IMR-90 (cell line): ENCODE measurements at regions not wholly inside any gene's neighbourhood (a gene's known extent, or its start where the extent isn't known, plus 50 kb on each side); places are given as distances from the start of the nearest gene placed in this dataset.

Experiments
- ATAC-seq: fragments of 200-7000 bp; cut with Tn5 transposase; 2 replicates; pipeline ENCODE4 v1.9.1; 2020; ENCODE audit warnings: low read depth, mild to moderate bottlenecking, moderate library complexity
- BruUV-seq: library from RNA; stranded (reverse); fragments of 400-500 nt; replicated peaks from 2 replicates; lab custom pipeline; 2021; lab: Mats Ljungman, UMichigan
- CTCF ChIA-PET: fragments of 300-600 bp; formaldehyde crosslinking; extraction: SDS; loops from one replicate; lab custom pipeline; 2021; ENCODE audit warnings: antibody characterized with exemption; lab: Yijun Ruan, JAX
- POLR2A ChIA-PET: fragments of 300-600 bp; sonication (Branson Sonifier 250); formaldehyde crosslinking; loops from one replicate; lab custom pipeline; 2022; ENCODE audit warnings: antibody characterized with exemption; ENCODE audit not compliant: unreplicated experiment; lab: Charles Lee
- DNase-seq: peaks from one replicate; pipeline ENCODE4 v3.0.0; 2013
- H2AFZ ChIP-seq: replicated peaks from 2 replicates; pipeline ENCODE3; 2013; ENCODE audit warnings: low read length, mild to moderate bottlenecking; ENCODE audit not compliant: poor library complexity
- H2AK5ac ChIP-seq: 2 replicates; pipeline ENCODE4 v1.6.1; 2013; ENCODE audit warnings: low read depth, low read length, inconsistent platforms
- H2AK9ac ChIP-seq: replicated peaks from 2 replicates; pipeline ENCODE3; 2013; ENCODE audit warnings: mild to moderate bottlenecking, low read depth, low read length, moderate library complexity; ENCODE audit not compliant: poor library complexity
- H2BK120ac ChIP-seq: 2 replicates; pipeline ENCODE4 v1.6.1; 2013; ENCODE audit warnings: low read depth, low read length, inconsistent platforms
- H2BK15ac ChIP-seq: 3 replicates; pipeline ENCODE4 v1.6.1; 2013; ENCODE audit warnings: low read depth, low read length, inconsistent platforms
- H2BK20ac ChIP-seq: 2 replicates; pipeline ENCODE4 v1.6.1; 2013; ENCODE audit warnings: low read depth, mild to moderate bottlenecking, inconsistent platforms, low read length, moderate library complexity
- H2BK5ac ChIP-seq: 2 replicates; pipeline ENCODE4 v1.6.1; 2013; ENCODE audit warnings: mild to moderate bottlenecking, low read depth, low read length, inconsistent platforms; ENCODE audit not compliant: poor library complexity, severe bottlenecking
- H3K14ac ChIP-seq: replicated peaks from 2 replicates; pipeline ENCODE4 v1.6.1; 2013; ENCODE audit warnings: low read depth, low read length, inconsistent platforms
- H3K18ac ChIP-seq: 2 replicates; pipeline ENCODE4 v1.6.1; 2013; ENCODE audit warnings: low read depth, low read length, control low read depth
- H3K23ac ChIP-seq: 2 replicates; pipeline ENCODE4 v1.6.1; 2013; ENCODE audit warnings: low read depth, low read length, inconsistent platforms
- H3K27ac ChIP-seq: 2 replicates; pipeline ENCODE4 v1.5.1; 2013; ENCODE audit warnings: mild to moderate bottlenecking, control low read depth, low read length; ENCODE audit not compliant: insufficient read depth
- H3K27me3 ChIP-seq: 2 replicates; pipeline ENCODE4 v1.6.1; 2013; ENCODE audit warnings: low read length; ENCODE audit not compliant: control insufficient read depth, insufficient read depth
- H3K36me3 ChIP-seq: 2 replicates; pipeline ENCODE4 v1.6.1; 2013; ENCODE audit warnings: low read length, mixed read lengths; ENCODE audit not compliant: control insufficient read depth, insufficient read depth
- H3K4ac ChIP-seq: 2 replicates; pipeline ENCODE4 v1.6.1; 2013; ENCODE audit warnings: low read depth, low read length, inconsistent platforms
- H3K4me1 ChIP-seq: 2 replicates; pipeline ENCODE4 v1.6.1; 2013; ENCODE audit warnings: low read length, mixed read lengths; ENCODE audit not compliant: control insufficient read depth, insufficient read depth
- H3K4me2 ChIP-seq: 2 replicates; pipeline ENCODE4 v1.6.1; 2013; ENCODE audit warnings: low read depth, mild to moderate bottlenecking, control low read depth, low read length, moderate library complexity
- H3K4me3 ChIP-seq: 2 replicates; pipeline ENCODE4 v1.5.1; 2013; ENCODE audit warnings: low read depth, mild to moderate bottlenecking, control low read depth, low read length, moderate library complexity; ENCODE audit not compliant: insufficient read depth
- H3K56ac ChIP-seq: 2 replicates; pipeline ENCODE4 v1.6.1; 2013; ENCODE audit warnings: low read length, inconsistent platforms; ENCODE audit not compliant: insufficient read depth; ENCODE audit errors: extremely low read depth
- H3K79me1 ChIP-seq, 2 experiments: 2 replicates each; pipeline ENCODE4 v1.6.1; 2013; ENCODE audit warnings: low read length in 2 of 2, inconsistent platforms in 1 of 2, low read depth in 1 of 2
- H3K9ac ChIP-seq: 2 replicates; pipeline ENCODE4 v1.6.1; 2013; ENCODE audit warnings: low read depth, low read length, control low read depth
- H3K9me1 ChIP-seq: 2 replicates; pipeline ENCODE4 v1.6.1; 2013; ENCODE audit warnings: low read length, inconsistent platforms; ENCODE audit not compliant: insufficient read depth
- H3K9me3 ChIP-seq: 2 replicates; pipeline ENCODE4 v1.6.1; 2013; ENCODE audit warnings: low read length; ENCODE audit not compliant: control insufficient read depth, insufficient read depth
- H4K20me1 ChIP-seq: 2 replicates; pipeline ENCODE4 v1.6.1; 2013; ENCODE audit warnings: low read length, inconsistent platforms; ENCODE audit not compliant: insufficient read depth
- H4K5ac ChIP-seq: 2 replicates; pipeline ENCODE4 v1.6.1; 2013; ENCODE audit warnings: mild to moderate bottlenecking, low read depth, low read length, control low read depth
- H4K8ac ChIP-seq, 2 experiments: 2 replicates each; pipeline ENCODE4 v1.6.1; 2013; ENCODE audit warnings: low read depth in 2 of 2, low read length in 2 of 2, control low read depth in 1 of 2, inconsistent platforms in 1 of 2
- H4K91ac ChIP-seq: 2 replicates; pipeline ENCODE4 v1.6.1; 2013; ENCODE audit warnings: low read depth, low read length, inconsistent platforms; ENCODE audit not compliant: insufficient read depth
- BHLHE40 ChIP-seq: fragments of 150-350 bp; IDR thresholded peaks from 2 replicates; pipeline ENCODE4 v1.6.1; 2016; ENCODE audit warnings: mild to moderate bottlenecking, low read depth, low read length
- CHD1 ChIP-seq: IDR thresholded peaks from 2 replicates; pipeline ENCODE4 v1.6.1; 2012; ENCODE audit warnings: low read depth, low read length, improper control_type of control experiment
- CTCF ChIP-seq: conservative IDR thresholded peaks from 2 replicates; pipeline ENCODE4 v1.5.1; 2012; ENCODE audit warnings: mild to moderate bottlenecking, low read depth, low read length, improper control_type of control experiment
- FOS ChIP-seq: fragments of 150-350 bp; IDR thresholded peaks from 2 replicates; pipeline ENCODE4 v1.6.1; 2016; ENCODE audit warnings: low read depth, low read length
- MXI1 ChIP-seq: IDR thresholded peaks from 2 replicates; pipeline ENCODE4 v1.6.1; 2012; ENCODE audit warnings: low read depth, mild to moderate bottlenecking, low read length, moderate library complexity, borderline replicate concordance
- POLR2A ChIP-seq: IDR thresholded peaks from 2 replicates; pipeline ENCODE4 v1.6.1; 2012; ENCODE audit warnings: mild to moderate bottlenecking, low read depth, low read length
- RCOR1 ChIP-seq: IDR thresholded peaks from 2 replicates; pipeline ENCODE4 v1.6.1; 2012; ENCODE audit warnings: mild to moderate bottlenecking, low read length, improper control_type of control experiment; ENCODE audit not compliant: insufficient replicate concordance
- RFX5 ChIP-seq: IDR thresholded peaks from 2 replicates; pipeline ENCODE4 v1.8.0; 2012; ENCODE audit warnings: low read depth, mild to moderate bottlenecking, low read length, moderate library complexity
- SMC3 ChIP-seq: fragments of 150-350 bp; IDR thresholded peaks from 2 replicates; pipeline ENCODE4 v1.6.1; 2016; ENCODE audit warnings: low read depth, mild to moderate bottlenecking, antibody characterized with exemption, low read length, moderate library complexity
- WGBS, 2 experiments: methylation state at CpG; one replicate each; pipeline versions ENCODE4 v1.1.5 to v1.1.7; 2013; ENCODE audit warnings: missing lambda C conversion rate in 2 of 2; ENCODE audit not compliant: insufficient read length in 1 of 2; ENCODE audit errors: extremely low coverage in 2 of 2; 5-methylcytosine and 5-hydroxymethylcytosine counted together
- dilution Hi-C: fragments of 300-500 bp; cut with HindIII; formaldehyde crosslinking; loops from one replicate; pipeline ENCODE4 v1.14.3; 2018; ENCODE audit warnings: low sequenced_read_pairs; ENCODE audit not compliant: unreplicated experiment
- in situ Hi-C: fragments of 300-500 bp; cut with MboI; formaldehyde crosslinking; loops from 3 replicates; pipeline ENCODE4 v1.14.3; 2019; ENCODE audit warnings: low sequenced_read_pairs, inconsistent platforms, mixed read lengths
- intact Hi-C: fragments of 100-400 bp; cut with micrococcal nuclease; formaldehyde crosslinking; loops from 2 replicates; pipeline ENCODE4 v1.10.0; 2022
- TF ChIP-seq, protein P1 (sequence below): fragments of 150-350 bp; IDR thresholded peaks from 2 replicates; pipeline ENCODE4 v1.6.1; 2016; ENCODE audit warnings: low read depth, mild to moderate bottlenecking, low read length, moderate library complexity, borderline replicate concordance
- TF ChIP-seq, protein P2 (sequence below): fragments of 150-350 bp; IDR thresholded peaks from 2 replicates; pipeline ENCODE4 v1.6.1; 2017; ENCODE audit warnings: mild to moderate bottlenecking, antibody characterized with exemption, low read length, low read depth

GRCh38 chr2:5940596-5941535, 248.7 kb downstream of the SOX11 start (continued):
- TF ChIP-seq CTCF, result no peak

DNA sequence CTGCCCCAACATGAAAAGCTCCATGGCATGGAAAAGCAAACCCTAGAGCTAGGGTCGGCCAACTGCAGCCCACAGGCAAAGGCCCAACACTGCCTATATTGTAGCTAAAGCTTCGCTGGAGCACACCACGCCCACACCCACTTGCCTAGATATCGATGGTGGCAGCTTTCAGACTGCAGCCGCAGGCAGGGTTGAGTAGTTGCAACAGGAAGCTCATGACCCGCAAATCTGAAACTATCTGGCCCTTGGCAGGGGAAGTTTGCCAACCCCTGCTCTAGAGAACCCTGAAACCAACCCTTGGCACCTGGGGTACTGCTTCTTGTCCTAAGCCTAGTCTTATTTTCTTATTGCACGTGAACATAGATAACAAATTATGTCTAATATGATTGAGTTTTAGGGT, 250.0 kb downstream of the SOX11 start:
- no peak overlapping the region for H2BK5ac ChIP-seq
- H3K14ac ChIP-seq, result no peak overlapping the region
- H2BK120ac ChIP-seq, result no peak overlapping the region
- H3K79me1 ChIP-seq, result no peaks in the 10 kb centered on the region
- dilution Hi-C loops, result no loop called here
- no peaks in the 10 kb centered on the region for H3K36me3 ChIP-seq
- no peak overlapping the region for H3K27ac ChIP-seq
- no peaks in the 10 kb centered on the region for H3K4me1 ChIP-seq
- no peak overlapping the region for H3K9ac ChIP-seq
- no TSS peak for BruUV-seq
- peaks cover 4% of the 10 kb centered on the region; the same call in 1 of the 2 replicates for H3K9me3 ChIP-seq
- no peak overlapping the region for H3K18ac ChIP-seq
- intact Hi-C loops, result no loop called here
- no peaks in the 10 kb centered on the region for H3K9me1 ChIP-seq
- H4K20me1 ChIP-seq, result no peaks in the 10 kb centered on the region
- DNase-seq (no peak), ATAC-seq (no peak)
- H3K4me2 ChIP-seq, result no peak overlapping the region
- 89% methylated on average over 5 of the region's 7 CpGs; no CpG with 5 or more reads in 1 of the 2 experiments for WGBS, 2 experiments
- no peak overlapping the region for H3K56ac ChIP-seq
- no peak overlapping the region for H3K4me3 ChIP-seq
- no peak overlapping the region for H2AK9ac ChIP-seq
- H3K4ac ChIP-seq, result no peak overlapping the region
- H2BK20ac ChIP-seq, result no peak overlapping the region
- no peak overlapping the region for H2BK15ac ChIP-seq
- no peak overlapping the region for H2AFZ ChIP-seq
- H3K27me3 ChIP-seq, result no peaks in the 10 kb centered on the region; the same call in 1 of the 2 replicates
- H4K5ac ChIP-seq, result no peak overlapping the region
- no peak overlapping the region for H4K91ac ChIP-seq
- in situ Hi-C loops, result no loop called here
- H2AK5ac ChIP-seq, result no peak overlapping the region
- H4K8ac ChIP-seq, result no peak overlapping the region
- no peak overlapping the region for H3K23ac ChIP-seq
- ChIA-PET CTCF (no interaction called here), POLR2A (no interaction called here)
- TF ChIP-seq RCOR1 (no peak), POLR2A (no peak), FOS (no peak), RFX5 (no peak), MXI1 (no peak), SMC3 (no peak), CHD1 (no peak), BHLHE40 (no peak)
- TF ChIP-seq, protein P1, sequence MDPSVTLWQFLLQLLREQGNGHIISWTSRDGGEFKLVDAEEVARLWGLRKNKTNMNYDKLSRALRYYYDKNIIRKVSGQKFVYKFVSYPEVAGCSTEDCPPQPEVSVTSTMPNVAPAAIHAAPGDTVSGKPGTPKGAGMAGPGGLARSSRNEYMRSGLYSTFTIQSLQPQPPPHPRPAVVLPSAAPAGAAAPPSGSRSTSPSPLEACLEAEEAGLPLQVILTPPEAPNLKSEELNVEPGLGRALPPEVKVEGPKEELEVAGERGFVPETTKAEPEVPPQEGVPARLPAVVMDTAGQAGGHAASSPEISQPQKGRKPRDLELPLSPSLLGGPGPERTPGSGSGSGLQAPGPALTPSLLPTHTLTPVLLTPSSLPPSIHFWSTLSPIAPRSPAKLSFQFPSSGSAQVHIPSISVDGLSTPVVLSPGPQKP, result no peak
- TF ChIP-seq, protein P2, sequence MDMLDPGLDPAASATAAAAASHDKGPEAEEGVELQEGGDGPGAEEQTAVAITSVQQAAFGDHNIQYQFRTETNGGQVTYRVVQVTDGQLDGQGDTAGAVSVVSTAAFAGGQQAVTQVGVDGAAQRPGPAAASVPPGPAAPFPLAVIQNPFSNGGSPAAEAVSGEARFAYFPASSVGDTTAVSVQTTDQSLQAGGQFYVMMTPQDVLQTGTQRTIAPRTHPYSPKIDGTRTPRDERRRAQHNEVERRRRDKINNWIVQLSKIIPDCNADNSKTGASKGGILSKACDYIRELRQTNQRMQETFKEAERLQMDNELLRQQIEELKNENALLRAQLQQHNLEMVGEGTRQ, result no peak
